Keratinocyte (primary cell): ENCODE measurements at regions not wholly inside any gene's neighbourhood (a gene's known extent, or its start where the extent isn't known, plus 50 kb on each side); places are given as distances from the start of the nearest gene placed in this dataset.

Source experiments
- DNase-seq: peaks from one replicate; pipeline ENCODE4 v3.0.0-alpha.2; 2011; ENCODE audit warnings: low read depth, missing footprints, low spot score
- FAIRE-seq: peaks from 2 replicates; lab custom pipeline; 2011; peaks lifted over from hg19 to GRCh38; lab: Jason Lieb, UNC
- H2AFZ ChIP-seq: 2 replicates; pipeline ENCODE4 v1.6.0; 2012; ENCODE audit warnings: low read length, control low read depth, inconsistent platforms; ENCODE audit not compliant: control insufficient read depth
- H3K27ac ChIP-seq: 2 replicates; pipeline ENCODE4 v1.5.1; 2011; ENCODE audit warnings: low read length; ENCODE audit not compliant: control insufficient read depth, insufficient read depth
- H3K27me3 ChIP-seq: 3 replicates; pipeline ENCODE4 v1.6.0; 2011; ENCODE audit warnings: low read length; ENCODE audit not compliant: control insufficient read depth, insufficient read depth; ENCODE audit errors: extremely low read depth
- H3K36me3 ChIP-seq, 2 experiments: 2 replicates in 1 of 2; 3 replicates in 1 of 2; pipeline ENCODE4 v1.5.1; 2011; ENCODE audit warnings: low read length in 2 of 2, mild to moderate bottlenecking in 1 of 2; ENCODE audit not compliant: control insufficient read depth in 2 of 2, insufficient read depth in 2 of 2; ENCODE audit errors: extremely low read depth in 1 of 2
- H3K4me1 ChIP-seq: 3 replicates; pipeline ENCODE4 v1.5.1; 2011; ENCODE audit warnings: low read length; ENCODE audit not compliant: control insufficient read depth, insufficient read depth; ENCODE audit errors: extremely low read depth
- H3K4me2 ChIP-seq: 3 replicates; pipeline ENCODE4 v1.6.0; 2011; ENCODE audit warnings: low read depth, low read length; ENCODE audit not compliant: control insufficient read depth, insufficient read depth; ENCODE audit errors: extremely low read depth
- H3K4me3 ChIP-seq, 3 experiments: fragments of 200-600 bp in 1 of 3; sonication (generic) in 1 of 3; 2 replicates in 2 of 3; 3 replicates in 1 of 3; pipeline ENCODE4 v1.5.1; 2011 to 2016; ENCODE audit warnings: low read length in 3 of 3, mild to moderate bottlenecking in 3 of 3, control low read depth in 2 of 3, inconsistent platforms in 1 of 3, low read depth in 1 of 3, mixed read lengths in 1 of 3, mixed run types in 1 of 3, moderate library complexity in 1 of 3; ENCODE audit not compliant: control insufficient read depth in 2 of 3, insufficient read depth in 2 of 3; ENCODE audit errors: extremely low read depth in 1 of 3
- H3K79me2 ChIP-seq: 2 replicates; pipeline ENCODE4 v1.6.0; 2012; ENCODE audit warnings: low read length; ENCODE audit not compliant: control insufficient read depth, insufficient read depth
- H3K9ac ChIP-seq: 3 replicates; pipeline ENCODE4 v1.6.0; 2011; ENCODE audit warnings: low read length; ENCODE audit not compliant: control insufficient read depth, insufficient read depth; ENCODE audit errors: extremely low read depth
- H3K9me1 ChIP-seq: 3 replicates; pipeline ENCODE4 v1.6.0; 2011; ENCODE audit warnings: low read length; ENCODE audit not compliant: control insufficient read depth, insufficient read depth; ENCODE audit errors: extremely low read depth
- H3K9me3 ChIP-seq: 2 replicates; pipeline ENCODE4 v1.5.1; 2012; ENCODE audit warnings: low read depth, low read length; ENCODE audit not compliant: control insufficient read depth
- H4K20me1 ChIP-seq: 3 replicates; pipeline ENCODE4 v1.6.0; 2011; ENCODE audit warnings: low read length; ENCODE audit not compliant: control insufficient read depth, insufficient read depth; ENCODE audit errors: extremely low read depth
- CTCF ChIP-seq, 3 experiments: IDR thresholded peaks in 1 of 3; conservative IDR thresholded peaks in 1 of 3; optimal IDR thresholded peaks in 1 of 3; 2 replicates in 2 of 3; 3 replicates in 1 of 3; pipeline versions ENCODE3 to v1.5.1; 2011; ENCODE audit warnings: low read length in 3 of 3, mild to moderate bottlenecking in 3 of 3, moderate library complexity in 2 of 3, control low read depth in 1 of 3, inconsistent platforms in 1 of 3; ENCODE audit not compliant: insufficient read depth in 2 of 3; ENCODE audit errors: extremely low read depth in 1 of 3
- EZH2 ChIP-seq: IDR thresholded peaks from one replicate; pipeline ENCODE4 v1.6.1; 2012; ENCODE audit warnings: inconsistent platforms, mild to moderate bottlenecking, low read length, moderate library complexity
- dilution Hi-C: fragments of 300-500 bp; cut with MboI; formaldehyde crosslinking; loops from one replicate; pipeline ENCODE4 v1.7.0; 2020; ENCODE audit warnings: low sequenced_read_pairs; ENCODE audit not compliant: extremely low pct_ligation_motif_present

- no peaks in the 10 kb centered on the region for H3K36me3 ChIP-seq
- H3K79me2 ChIP-seq, result no peaks in the 10 kb centered on the region
- no peak overlapping the region for H3K4me2 ChIP-seq
- H3K9me1 ChIP-seq, result no peaks in the 10 kb centered on the region
- H3K4me3 ChIP-seq, result no peak overlapping the region
- no peak overlapping the region for H3K9ac ChIP-seq
- H3K27ac ChIP-seq, result no peak overlapping the region
- FAIRE-seq (no peak), DNase-seq (no peak)
- no peaks in the 10 kb centered on the region for H3K4me1 ChIP-seq
- H4K20me1 ChIP-seq, result no peaks in the 10 kb centered on the region
- H2AFZ ChIP-seq, result no peak overlapping the region
- TF ChIP-seq CTCF (optimal IDR thresholded peaks at IDR 0.05 in 1 of 3, IDR thresholded peaks at IDR 0.05 in 1 of 3, conservative IDR thresholded peaks at IDR 0.05 in 1 of 3; ENCODE audit: extremely low read depth in 1 of 3, insufficient read depth in 2 of 3, low read length in 3 of 3) (no peak), EZH2 (no peak)
- H3K27me3 ChIP-seq, result no peaks in the 10 kb centered on the region
- H3K9me3 ChIP-seq, result no peaks in the 10 kb centered on the region
- dilution Hi-C loops, result no loop called here
These were observed 81.4 kb upstream of the CNIH3 start for GRCh38 chr1:224534731-224535130.

GRCh38 chr1:224535641-224536040 lies 80.5 kb upstream of the CNIH3 start:
- DNase-seq, result no peak
- no peak for FAIRE-seq
- Histone ChIP-seq H3K4me2 (no peak overlapping the region), H3K9ac (no peak overlapping the region), H3K4me3 (no peak overlapping the region), H3K79me2 (no peaks in the 10 kb centered on the region), H3K36me3 (no peaks in the 10 kb centered on the region), H3K27ac (no peak overlapping the region), H3K9me1 (no peaks in the 10 kb centered on the region), H4K20me1 (no peaks in the 10 kb centered on the region), H3K4me1 (no peaks in the 10 kb centered on the region), H2AFZ (no peak overlapping the region), H3K9me3 (no peaks in the 10 kb centered on the region), H3K27me3 (no peaks in the 10 kb centered on the region)
- dilution Hi-C loops, result no loop called here
- TF ChIP-seq CTCF (optimal IDR thresholded peaks at IDR 0.05 in 1 of 3, IDR thresholded peaks at IDR 0.05 in 1 of 3, conservative IDR thresholded peaks at IDR 0.05 in 1 of 3; ENCODE audit: extremely low read depth in 1 of 3, insufficient read depth in 2 of 3, low read length in 3 of 3), result no peak
- TF ChIP-seq EZH2, result no peak
